Cardiac fibroblast (primary cell): ENCODE measurements at regions not wholly inside any gene's neighbourhood (a gene's known extent, or its start where the extent isn't known, plus 50 kb on each side); places are given as distances from the start of the nearest gene placed in this dataset.

Source experiments
- DNase-seq, 2 donors: peaks; one replicate each; pipeline versions ENCODE4 v3.0.0 to v3.0.0-alpha.2; 2010; ENCODE audit warnings: low read depth in 2 of 2
- H3K4me3 ChIP-seq, 2 donors: replicated peaks in 1 of 2; 1 replicate in 1 of 2; 2 replicates in 1 of 2; pipeline ENCODE4 v1.5.1; 2011; ENCODE audit warnings: low read depth in 2 of 2, low read length in 2 of 2, mild to moderate bottlenecking in 2 of 2, moderate library complexity in 1 of 2
- CTCF ChIP-seq: IDR thresholded peaks from one replicate; pipeline ENCODE4 v1.5.1; 2011; ENCODE audit warnings: low read depth, mild to moderate bottlenecking, low read length, inconsistent platforms

GRCh38 chr21:25081096-25081495, 526.2 kb downstream of the MRPL39 start:
- no peak for DNase-seq
- no peak for TF ChIP-seq CTCF

GRCh38 chr21:25080661-25081060, 526.6 kb downstream of the MRPL39 start:
- DNase-seq, result no peak
- no peak overlapping the region for H3K4me3 ChIP-seq
- TF ChIP-seq CTCF, result no peak

More at GRCh38 chr21:25081096-25081495, 526.2 kb downstream of the MRPL39 start:
- H3K4me3 ChIP-seq, result no peak overlapping the region

GRCh38 chr21:25080141-25080540, 527.1 kb downstream of the MRPL39 start:
- TF ChIP-seq CTCF, result no peak
- DNase-seq, result no peak
- no peak overlapping the region for H3K4me3 ChIP-seq

GRCh38 chr21:25079053-25079452, 528.2 kb downstream of the MRPL39 start:
- TF ChIP-seq CTCF, result no peak
- no peak for DNase-seq

DNA sequence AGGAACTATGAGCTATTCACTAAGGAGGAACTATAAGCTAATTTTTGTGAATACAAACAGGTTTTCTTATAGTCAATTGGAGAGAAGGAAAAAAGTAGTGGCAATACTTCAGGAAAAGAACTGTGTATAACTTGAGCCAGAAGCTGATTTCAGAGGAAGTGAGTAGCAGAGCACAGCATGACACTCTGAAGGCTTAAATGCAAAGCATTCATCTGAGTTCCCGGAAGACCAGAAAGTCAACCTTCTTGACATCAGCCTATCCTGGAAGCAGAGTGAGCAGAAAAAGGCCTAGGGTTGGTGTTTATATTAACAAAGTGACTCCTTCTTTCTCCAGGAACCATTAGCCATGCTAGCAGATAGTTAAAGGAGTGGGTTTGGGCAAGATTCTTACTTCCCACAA, 545.2 kb downstream of the MRPL39 start:
- H3K4me3 ChIP-seq, result no peak overlapping the region
- no peak for TF ChIP-seq CTCF
- DNase-seq, result no peak

More at GRCh38 chr21:25079053-25079452, 528.2 kb downstream of the MRPL39 start:
- no peak overlapping the region for H3K4me3 ChIP-seq

GRCh38 chr21:25054689-25055088, 552.6 kb downstream of the MRPL39 start:
- TF ChIP-seq CTCF, result no peak
- no peak for DNase-seq
- no peak overlapping the region for H3K4me3 ChIP-seq

DNA sequence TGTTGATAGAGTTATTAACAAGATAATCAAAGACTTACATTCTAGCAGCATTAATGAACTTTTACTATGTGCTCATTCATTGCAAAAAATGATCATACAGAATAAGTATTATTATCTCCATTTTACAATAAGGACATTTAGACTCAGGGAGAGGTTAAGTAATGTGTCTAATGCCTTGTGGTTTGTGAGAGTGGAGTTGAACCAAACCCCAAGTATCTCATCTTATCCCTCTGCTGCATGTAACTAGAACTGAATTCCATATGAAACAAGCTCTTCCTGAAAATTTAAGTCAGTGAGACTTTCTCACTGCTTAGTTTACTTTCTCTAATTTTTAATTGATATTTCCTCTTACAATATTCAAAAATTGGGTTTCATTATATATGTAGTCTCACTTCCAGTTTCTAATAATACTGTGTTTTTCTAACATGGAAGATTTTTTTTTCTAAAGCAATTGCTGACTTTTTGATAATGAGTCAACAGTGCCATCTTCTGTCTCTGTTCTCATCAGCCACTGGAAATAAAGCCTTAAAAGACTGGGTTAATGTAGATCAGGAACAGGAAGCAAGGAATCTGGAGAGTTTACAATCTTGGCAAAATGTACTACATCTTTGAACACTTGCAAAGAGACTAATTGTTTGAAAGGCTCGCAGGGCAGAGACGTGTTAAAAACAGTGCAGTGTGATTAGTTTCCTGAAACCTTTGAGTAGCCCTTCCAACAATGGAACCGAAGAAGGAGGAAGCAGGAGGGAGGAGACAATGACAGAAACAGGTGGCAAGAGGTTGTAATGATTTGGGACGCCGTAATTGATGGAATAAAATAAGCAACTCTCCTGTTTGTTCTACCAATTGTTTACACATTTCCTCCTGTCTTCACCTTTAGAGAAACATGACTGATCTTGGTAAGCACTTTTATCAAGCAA, 567.6 kb downstream of the MRPL39 start:
- TF ChIP-seq CTCF, result no peak
- H3K4me3 ChIP-seq, result no peak overlapping the region
- DNase-seq, result peak in 1 of 2 donors; percentile 2
